DOHH2 (cell line): ENCODE measurements at regions not wholly inside any gene's neighbourhood (a gene's known extent, or its start where the extent isn't known, plus 50 kb on each side); places are given as distances from the start of the nearest gene placed in this dataset.

ENCODE experiments used
- EZH2phosphoT487 ChIP-seq: fragments of 200-600 bp; sonication (generic); IDR thresholded peaks from 2 replicates; pipeline ENCODE4 v1.6.1; 2017; ENCODE audit warnings: borderline replicate concordance, mild to moderate bottlenecking, antibody characterized with exemption, low read length, moderate library complexity, mixed read lengths
- TF ChIP-seq, protein P1 (sequence below): fragments of 200-600 bp; sonication (generic); IDR thresholded peaks from one replicate; pipeline ENCODE4 v1.5.1; 2014; ENCODE audit warnings: antibody characterized with exemption, mild to moderate bottlenecking, low read depth, low read length; ENCODE audit not compliant: poor library complexity, severe bottlenecking

DNA sequence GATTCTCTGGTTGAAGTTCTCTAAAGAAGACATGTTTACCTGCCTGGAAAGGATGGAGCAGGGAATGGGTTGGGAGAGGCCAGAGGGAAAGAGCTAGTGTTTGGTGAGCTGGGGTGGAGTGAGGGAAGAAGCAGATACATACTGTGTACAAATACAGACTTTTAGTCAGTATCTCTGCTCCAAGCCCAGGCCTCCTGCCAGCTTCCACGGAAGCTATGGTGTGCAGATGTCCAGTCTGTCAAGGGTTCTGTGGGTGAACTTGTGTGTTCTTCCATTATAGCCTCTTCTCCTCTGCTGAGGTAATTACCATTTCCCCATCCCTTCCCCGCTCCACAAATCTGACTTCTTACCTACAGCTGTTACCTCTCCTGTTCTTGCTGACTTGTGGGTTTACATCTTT is 208.6 kb downstream of the HRH4 start:
- TF ChIP-seq, protein P1, sequence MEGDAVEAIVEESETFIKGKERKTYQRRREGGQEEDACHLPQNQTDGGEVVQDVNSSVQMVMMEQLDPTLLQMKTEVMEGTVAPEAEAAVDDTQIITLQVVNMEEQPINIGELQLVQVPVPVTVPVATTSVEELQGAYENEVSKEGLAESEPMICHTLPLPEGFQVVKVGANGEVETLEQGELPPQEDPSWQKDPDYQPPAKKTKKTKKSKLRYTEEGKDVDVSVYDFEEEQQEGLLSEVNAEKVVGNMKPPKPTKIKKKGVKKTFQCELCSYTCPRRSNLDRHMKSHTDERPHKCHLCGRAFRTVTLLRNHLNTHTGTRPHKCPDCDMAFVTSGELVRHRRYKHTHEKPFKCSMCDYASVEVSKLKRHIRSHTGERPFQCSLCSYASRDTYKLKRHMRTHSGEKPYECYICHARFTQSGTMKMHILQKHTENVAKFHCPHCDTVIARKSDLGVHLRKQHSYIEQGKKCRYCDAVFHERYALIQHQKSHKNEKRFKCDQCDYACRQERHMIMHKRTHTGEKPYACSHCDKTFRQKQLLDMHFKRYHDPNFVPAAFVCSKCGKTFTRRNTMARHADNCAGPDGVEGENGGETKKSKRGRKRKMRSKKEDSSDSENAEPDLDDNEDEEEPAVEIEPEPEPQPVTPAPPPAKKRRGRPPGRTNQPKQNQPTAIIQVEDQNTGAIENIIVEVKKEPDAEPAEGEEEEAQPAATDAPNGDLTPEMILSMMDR, result no peak
- no peak for TF ChIP-seq EZH2phosphoT487
